Naive thymus-derived CD8-positive, alpha-beta T cell (primary cell): ENCODE measurements at regions not wholly inside any gene's neighbourhood (a gene's known extent, or its start where the extent isn't known, plus 50 kb on each side); places are given as distances from the start of the nearest gene placed in this dataset.

Experiments used
- ATAC-seq, 2 donors: fragments of 150-1000 bp; cut with Tn5 transposase in 1 of 2; sonication (Bioruptor Pico), chemical (Tn5 transposase) in 1 of 2; 1 replicate in 1 of 2; 2 replicates in 1 of 2; pipeline ENCODE4 v1.10.0; 2021; ENCODE audit warnings: mild to moderate bottlenecking in 2 of 2, moderate library complexity in 2 of 2
- POLR2A ChIA-PET: fragments of 350-600 bp; sonication (Branson Sonifier 250); formaldehyde crosslinking; loops from one replicate; lab custom pipeline; 2021; ENCODE audit warnings: antibody characterized with exemption; lab: Charles Lee
- DNase-seq, 10 donors: peaks; one replicate each; pipeline versions ENCODE4 v3.0.0 to v3.0.0-alpha.2; 2020 to 2022
- H3K27ac Mint-ChIP-seq, 10 donors: one replicate each; pipeline ENCODE4 v1.8.0; 2020 to 2022; ENCODE audit warnings: mild to moderate bottlenecking in 10 of 10, mixed read lengths in 10 of 10, moderate library complexity in 4 of 10, inconsistent platforms in 1 of 10
- H3K27me3 Mint-ChIP-seq, 5 donors: one replicate each; pipeline ENCODE4 v1.8.0; 2021 to 2022; ENCODE audit warnings: mixed read lengths in 5 of 5
- H3K36me3 Mint-ChIP-seq, 3 donors: one replicate each; pipeline ENCODE4 v1.8.0; 2020 to 2022; ENCODE audit warnings: mixed read lengths in 3 of 3, mild to moderate bottlenecking in 2 of 3, inconsistent platforms in 1 of 3
- H3K4me1 Mint-ChIP-seq, 4 donors: one replicate each; pipeline ENCODE4 v1.8.0; 2021 to 2022; ENCODE audit warnings: mixed read lengths in 4 of 4
- H3K4me3 Mint-ChIP-seq, 10 donors: one replicate each; pipeline ENCODE4 v1.8.0; 2020 to 2022; ENCODE audit warnings: mild to moderate bottlenecking in 10 of 10, mixed read lengths in 10 of 10, moderate library complexity in 6 of 10, inconsistent platforms in 1 of 10
- H3K9me3 Mint-ChIP-seq, 9 donors: one replicate each; pipeline ENCODE4 v1.8.0; 2020 to 2022; ENCODE audit warnings: mixed read lengths in 9 of 9, mild to moderate bottlenecking in 3 of 9, inconsistent platforms in 1 of 9, moderate library complexity in 1 of 9

DNA sequence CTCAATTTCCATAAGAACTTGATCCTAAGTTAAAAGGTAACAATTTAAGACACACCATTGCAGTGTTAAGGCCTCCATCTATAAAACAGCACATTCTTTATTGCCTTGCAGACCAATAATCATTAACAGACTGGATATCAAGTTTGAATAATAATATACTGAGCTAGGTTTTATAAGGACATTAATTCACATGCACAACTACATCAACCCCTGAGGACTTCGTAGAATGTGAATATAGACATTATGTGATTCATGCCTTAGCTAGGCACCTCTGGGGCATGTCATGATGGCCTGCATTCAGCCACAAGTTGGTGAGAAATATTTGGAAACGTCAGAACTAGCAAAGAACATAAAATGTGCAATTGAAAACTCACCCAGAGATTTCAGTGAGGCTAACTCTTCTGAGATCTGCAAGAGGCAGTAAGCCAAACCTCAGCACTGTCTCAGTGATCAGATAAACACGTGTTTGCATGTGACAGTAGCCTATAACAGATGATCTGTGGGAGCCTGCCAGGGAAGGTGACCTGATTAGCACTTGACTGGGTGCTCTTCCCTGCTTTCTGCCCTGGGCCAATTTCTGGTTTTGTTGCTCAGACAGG is 492.2 kb downstream of the FLRT2 start:
- Mint-ChIP-seq H3K27ac (no peak overlapping the region), H3K9me3 (peaks cover 0 to 25% (median 12%) of the 10 kb centered on the region in 9 donors), H3K4me1 (peaks cover 0 to 2% (median under 1%) of the 10 kb centered on the region in 4 donors), H3K36me3 (peaks cover 11 to 42% (median 32%) of the 10 kb centered on the region in 3 donors), H3K27me3 (no peaks in the 10 kb centered on the region), H3K4me3 (no peak overlapping the region)
- POLR2A ChIA-PET, result no interaction called here
- ATAC-seq (no peak), DNase-seq (no peak)

DNA sequence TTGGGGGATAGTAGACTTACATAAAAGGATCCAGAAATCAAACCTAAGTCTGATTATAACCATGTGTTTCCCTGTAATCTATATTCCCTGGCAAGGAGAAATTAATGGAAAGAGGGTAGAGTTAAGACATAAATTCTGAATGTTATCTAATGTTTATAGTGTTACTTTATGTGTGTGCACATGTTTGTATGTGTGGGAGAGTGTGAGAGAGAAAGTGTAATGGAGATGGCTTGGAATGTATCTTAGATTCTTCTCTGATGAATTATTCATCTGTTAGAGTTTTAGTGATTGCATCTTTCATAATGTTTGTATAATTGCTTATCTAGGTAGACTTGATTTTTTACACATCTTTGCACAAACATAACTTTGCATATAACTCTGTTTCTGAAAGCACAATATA is 490.9 kb downstream of the FLRT2 start:
- DNase-seq, result no peak
- H3K36me3 Mint-ChIP-seq, result peaks cover 11 to 52% (median 32%) of the 10 kb centered on the region in 3 donors
- H3K27ac Mint-ChIP-seq, result no peak overlapping the region
- H3K4me1 Mint-ChIP-seq, result peaks cover 0 to 2% (median 1%) of the 10 kb centered on the region in 4 donors
- no peak for ATAC-seq
- no peak overlapping the region for H3K4me3 Mint-ChIP-seq
- peaks cover 0 to 18% (median 12%) of the 10 kb centered on the region in 9 donors for H3K9me3 Mint-ChIP-seq
- POLR2A ChIA-PET, result no interaction called here
- no peaks in the 10 kb centered on the region for H3K27me3 Mint-ChIP-seq

- no peak for ATAC-seq
- no peak overlapping the region for H3K4me3 Mint-ChIP-seq
Observed at GRCh38 chr14:86015941-86016340, 486.0 kb downstream of the FLRT2 start.

GRCh38 chr14:86015511-86015910 is 485.6 kb downstream of the FLRT2 start:
- DNase-seq, result no peak
- H3K27me3 Mint-ChIP-seq, result no peaks in the 10 kb centered on the region
- H3K9me3 Mint-ChIP-seq, result peaks cover 0 to 7% (median 0%) of the 10 kb centered on the region in 9 donors
- H3K4me1 Mint-ChIP-seq, result peaks cover 0 to 5% (median 1%) of the 10 kb centered on the region in 4 donors
- H3K4me3 Mint-ChIP-seq, result no peak overlapping the region
- no peak for ATAC-seq
- peaks cover 9 to 32% (median 20%) of the 10 kb centered on the region in 3 donors for H3K36me3 Mint-ChIP-seq
- peak overlapping the region in 1 of 10 donors; percentile 38 for H3K27ac Mint-ChIP-seq
- POLR2A ChIA-PET, result no interaction called here

More at GRCh38 chr14:86015941-86016340, 486.0 kb downstream of the FLRT2 start:
- H3K27me3 Mint-ChIP-seq, result no peaks in the 10 kb centered on the region
- peaks cover 0 to 5% (median 1%) of the 10 kb centered on the region in 4 donors for H3K4me1 Mint-ChIP-seq
- no peak for DNase-seq
- H3K9me3 Mint-ChIP-seq, result peaks cover 0 to 7% (median 0%) of the 10 kb centered on the region in 9 donors
- POLR2A ChIA-PET, result no interaction called here
- H3K36me3 Mint-ChIP-seq, result peaks cover 9 to 35% (median 24%) of the 10 kb centered on the region in 3 donors
- H3K27ac Mint-ChIP-seq, result no peak overlapping the region

GRCh38 chr14:86013641-86014040 is 483.7 kb downstream of the FLRT2 start:
- peaks cover 0 to 1% (median 0%) of the 10 kb centered on the region in 5 donors for H3K27me3 Mint-ChIP-seq
- DNase-seq, result no peak
- POLR2A ChIA-PET, result no interaction called here
- no peak overlapping the region for H3K27ac Mint-ChIP-seq
- no peak for ATAC-seq
- peaks cover 0 to 5% (median 2%) of the 10 kb centered on the region in 4 donors for H3K4me1 Mint-ChIP-seq
- no peak overlapping the region for H3K4me3 Mint-ChIP-seq
- no peaks in the 10 kb centered on the region for H3K9me3 Mint-ChIP-seq
- peaks cover 6 to 32% (median 7%) of the 10 kb centered on the region in 3 donors for H3K36me3 Mint-ChIP-seq

GRCh38 chr14:86012461-86012860 is 482.5 kb downstream of the FLRT2 start:
- POLR2A ChIA-PET, result no interaction called here
- ATAC-seq (no peak), DNase-seq (no peak)
- peaks cover 0 to 1% (median 0%) of the 10 kb centered on the region in 5 donors for H3K27me3 Mint-ChIP-seq
- H3K36me3 Mint-ChIP-seq, result peaks cover 0 to 26% (median 3%) of the 10 kb centered on the region in 3 donors
- H3K4me3 Mint-ChIP-seq, result no peak overlapping the region
- H3K27ac Mint-ChIP-seq, result no peak overlapping the region
- H3K4me1 Mint-ChIP-seq, result peaks cover 0 to 5% (median 2%) of the 10 kb centered on the region in 4 donors
- no peaks in the 10 kb centered on the region for H3K9me3 Mint-ChIP-seq

DNA sequence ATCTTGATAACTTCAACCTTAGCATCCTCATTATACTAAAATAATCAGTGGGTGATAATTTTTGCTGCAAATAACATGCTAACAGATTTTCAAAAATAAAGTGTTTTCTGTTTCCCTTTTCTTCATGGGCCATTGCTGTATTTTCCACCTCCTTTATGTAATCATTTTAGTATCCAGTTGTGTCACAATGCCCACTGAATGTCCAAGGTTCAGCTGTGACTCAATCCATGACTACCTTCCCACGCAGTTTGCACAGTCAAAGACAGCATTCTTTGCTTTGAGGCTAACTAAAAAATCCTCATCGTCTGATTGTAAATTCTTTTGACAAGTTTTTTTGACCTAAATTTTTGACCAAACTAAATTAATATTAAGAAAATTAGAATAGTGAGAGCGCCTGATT is 474.1 kb downstream of the FLRT2 start:
- H3K27me3 Mint-ChIP-seq, result no peaks in the 10 kb centered on the region
- peaks cover 0 to 6% (median 0%) of the 10 kb centered on the region in 4 donors for H3K4me1 Mint-ChIP-seq
- POLR2A ChIA-PET, result no interaction called here
- no peak overlapping the region for H3K4me3 Mint-ChIP-seq
- DNase-seq (no peak), ATAC-seq (no peak)
- H3K36me3 Mint-ChIP-seq, result peaks cover 13 to 19% (median 19%) of the 10 kb centered on the region in 3 donors
- H3K27ac Mint-ChIP-seq, result no peak overlapping the region
- H3K9me3 Mint-ChIP-seq, result no peaks in the 10 kb centered on the region

DNA sequence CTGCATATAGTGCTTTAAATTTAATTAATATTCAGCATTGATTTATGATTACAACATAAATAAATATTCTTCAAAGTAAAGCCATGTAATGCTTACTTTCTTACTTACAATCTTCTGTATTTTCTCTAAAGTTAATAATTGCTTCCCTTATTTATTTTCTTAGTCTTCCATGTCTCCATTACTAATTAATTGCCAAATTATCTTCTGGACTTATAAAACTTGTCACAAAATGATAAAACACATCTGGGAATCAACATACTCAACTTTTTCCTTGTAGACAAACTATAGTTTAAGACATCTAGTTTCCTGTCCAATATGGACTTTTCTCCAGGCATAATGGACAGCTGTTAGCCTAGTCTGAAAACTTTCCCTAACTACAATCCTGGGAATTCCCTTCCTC is 466.6 kb downstream of the FLRT2 start:
- Mint-ChIP-seq H3K4me3 (no peak overlapping the region), H3K27me3 (no peaks in the 10 kb centered on the region), H3K9me3 (no peaks in the 10 kb centered on the region), H3K4me1 (peaks cover 0 to 10% (median 5%) of the 10 kb centered on the region in 4 donors), H3K36me3 (peaks cover 2 to 6% (median 3%) of the 10 kb centered on the region in 3 donors), H3K27ac (no peak overlapping the region)
- no peak for ATAC-seq
- POLR2A ChIA-PET, result no interaction called here
- no peak for DNase-seq

- peaks cover 7 to 32% (median 14%) of the 10 kb centered on the region in 3 donors for H3K36me3 Mint-ChIP-seq
Observed at GRCh38 chr14:85991156-85991555, 461.2 kb downstream of the FLRT2 start.

DNA sequence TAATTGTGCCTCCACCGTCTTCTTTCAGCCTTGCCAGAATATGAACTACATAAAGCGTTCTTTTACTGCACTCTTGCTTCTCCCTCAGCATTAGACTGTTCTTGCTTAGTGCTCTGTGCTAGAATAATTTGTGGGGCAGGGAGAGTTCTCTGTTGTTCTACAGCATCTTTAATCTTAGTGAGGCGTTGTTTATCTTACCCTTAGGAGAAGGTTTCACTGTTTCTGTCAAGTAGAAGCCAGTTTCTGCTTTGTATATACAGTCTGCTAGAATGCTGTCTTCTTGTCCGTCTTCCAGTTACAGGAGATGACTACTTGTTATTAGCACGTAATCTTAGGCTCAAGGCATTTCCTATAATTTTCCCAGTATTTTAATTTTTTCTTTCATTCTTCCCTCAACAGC is 458.0 kb downstream of the FLRT2 start:
- Mint-ChIP-seq H3K4me3 (no peak overlapping the region), H3K36me3 (peaks cover 13 to 40% (median 19%) of the 10 kb centered on the region in 3 donors), H3K4me1 (peaks cover 0 to 5% (median 0%) of the 10 kb centered on the region in 4 donors), H3K27ac (no peak overlapping the region), H3K9me3 (peaks cover 0 to 7% (median 0%) of the 10 kb centered on the region in 9 donors), H3K27me3 (no peaks in the 10 kb centered on the region)
- DNase-seq, result no peak
- POLR2A ChIA-PET, result no interaction called here
- no peak for ATAC-seq

More at GRCh38 chr14:85991156-85991555, 461.2 kb downstream of the FLRT2 start:
- Mint-ChIP-seq H3K4me3 (no peak overlapping the region), H3K9me3 (peaks cover 0 to 2% (median 0%) of the 10 kb centered on the region in 9 donors), H3K27me3 (no peaks in the 10 kb centered on the region), H3K27ac (no peak overlapping the region), H3K4me1 (peaks cover 0 to 10% (median 6%) of the 10 kb centered on the region in 4 donors)
- POLR2A ChIA-PET, result no interaction called here
- no peak for ATAC-seq
- DNase-seq, result no peak

DNA sequence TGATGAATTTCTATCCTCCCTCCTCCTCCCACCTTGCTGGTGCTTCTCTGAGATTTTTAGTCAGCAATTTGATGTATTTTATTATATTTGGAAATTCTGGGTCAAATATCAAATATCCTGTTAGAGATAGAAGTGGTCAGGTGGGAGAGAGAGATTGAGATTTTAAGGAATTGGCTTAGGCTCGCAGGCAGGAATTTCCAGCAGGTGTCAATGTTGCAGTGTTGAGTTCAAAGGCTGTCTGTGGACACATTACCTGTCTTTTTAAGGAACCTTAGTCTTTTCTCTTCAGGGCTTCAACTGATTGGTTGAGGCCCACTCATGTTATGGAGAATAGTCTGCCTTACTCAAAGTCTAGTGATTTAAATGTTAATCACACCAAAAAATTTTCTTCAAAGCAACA is 457.3 kb downstream of the FLRT2 start:
- Mint-ChIP-seq H3K27me3 (no peaks in the 10 kb centered on the region), H3K27ac (no peak overlapping the region)

GRCh38 chr14:85978582-85979250 is 448.8 kb downstream of the FLRT2 start:
- Mint-ChIP-seq H3K9me3 (peaks cover 1 to 24% (median 11%) of the 10 kb centered on the region in 9 donors), H3K4me3 (no peak overlapping the region), H3K27me3 (no peaks in the 10 kb centered on the region), H3K4me1 (peaks cover 0 to 2% (median under 1%) of the 10 kb centered on the region in 4 donors), H3K36me3 (peaks cover 12 to 38% (median 18%) of the 10 kb centered on the region in 3 donors), H3K27ac (no peak overlapping the region)
- POLR2A ChIA-PET, result no interaction called here
- DNase-seq, result no peak
- no peak for ATAC-seq

More for the DNA sequence above, 457.3 kb downstream of the FLRT2 start:
- no peak overlapping the region for H3K4me3 Mint-ChIP-seq
- H3K36me3 Mint-ChIP-seq, result peaks cover 13 to 40% (median 19%) of the 10 kb centered on the region in 3 donors
- POLR2A ChIA-PET, result no interaction called here
- DNase-seq, result no peak
- peaks cover 0 to 5% (median 0%) of the 10 kb centered on the region in 4 donors for H3K4me1 Mint-ChIP-seq
- ATAC-seq, result no peak
- H3K9me3 Mint-ChIP-seq, result peaks cover 0 to 7% (median 0%) of the 10 kb centered on the region in 9 donors

DNA sequence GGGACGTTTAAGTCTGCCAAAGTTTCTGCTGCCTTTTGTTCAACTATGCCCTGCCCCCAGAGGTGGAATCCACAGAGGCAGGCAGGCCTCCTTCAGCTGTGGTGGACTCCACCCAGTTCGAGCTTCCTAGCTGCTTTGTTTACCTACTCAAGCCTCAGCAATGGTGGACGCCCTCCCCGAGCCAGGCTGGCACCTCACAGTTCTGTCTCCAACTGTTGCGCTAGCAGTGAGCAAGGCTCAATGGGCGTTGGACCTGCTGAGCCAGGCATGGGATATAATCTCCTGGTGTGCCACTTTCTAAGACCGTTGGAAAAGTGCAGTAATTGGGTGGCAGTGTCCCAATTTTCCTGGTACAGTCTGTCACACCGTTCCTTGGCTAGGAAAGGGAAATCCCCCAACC is 444.7 kb downstream of the FLRT2 start:
- POLR2A ChIA-PET, result no interaction called here
- peaks cover 31 to 72% (median 47%) of the 10 kb centered on the region in 3 donors for H3K36me3 Mint-ChIP-seq
- no peak for ATAC-seq

More for the DNA sequence above, 444.7 kb downstream of the FLRT2 start:
- Mint-ChIP-seq H3K4me3 (no peak overlapping the region), H3K9me3 (peaks cover 5 to 59% (median 26%) of the 10 kb centered on the region in 9 donors), H3K27me3 (no peaks in the 10 kb centered on the region), H3K4me1 (peaks cover 0 to 17% (median 11%) of the 10 kb centered on the region in 4 donors), H3K27ac (no peak overlapping the region)
- no peak for DNase-seq
